HS-27A (cell line): ENCODE measurements at regions not wholly inside any gene's neighbourhood (a gene's known extent, or its start where the extent isn't known, plus 50 kb on each side); places are given as distances from the start of the nearest gene placed in this dataset.
"Not testable (repeated sequence)": the region's sequence is repeated elsewhere in the genome, so short reads cannot be mapped to it uniquely, and the experiment has no call there.

ENCODE experiments used
- DNase-seq: peaks from one replicate; pipeline ENCODE4 v3.0.0-alpha.2; 2012; ENCODE audit warnings: low read depth, missing footprints

DNA sequence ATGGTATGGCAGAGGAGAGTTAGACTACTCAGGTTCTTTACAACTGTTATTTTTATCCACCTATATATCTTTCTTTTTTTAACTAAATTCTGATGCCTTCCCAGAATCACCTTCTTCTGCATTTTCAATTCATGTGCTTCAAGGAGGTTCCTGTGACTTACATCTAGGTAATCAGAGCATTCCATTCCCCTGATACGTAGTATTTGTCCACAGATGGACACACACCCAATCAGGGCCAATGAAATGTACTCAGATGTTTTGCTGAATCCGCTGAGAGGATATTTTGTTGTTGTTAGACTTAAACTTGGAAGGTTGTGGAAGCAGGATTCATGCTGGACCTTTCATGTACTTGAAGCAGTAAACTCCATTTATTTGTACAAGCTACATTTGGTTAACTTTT is 159.4 kb upstream of the FER start:
- DNase-seq: no peak

DNA sequence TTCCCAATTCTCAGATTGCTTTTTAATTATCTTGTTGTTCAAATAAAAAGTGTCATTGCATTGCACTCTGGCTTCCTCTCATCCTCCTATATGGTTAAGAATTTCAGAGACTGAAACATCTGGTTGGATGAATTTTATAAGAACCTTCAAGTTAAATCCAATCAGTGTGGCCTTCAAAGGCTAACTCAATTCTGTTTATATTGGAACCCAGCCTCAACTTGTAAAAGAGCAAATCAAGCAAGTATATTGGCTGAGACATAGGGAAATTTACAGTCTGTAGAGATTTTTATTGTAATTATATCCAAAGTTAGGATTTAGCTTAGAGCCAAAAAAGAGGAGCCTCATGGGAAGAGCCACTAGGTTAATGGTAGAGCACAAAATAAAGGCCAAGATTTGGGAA is 159.9 kb upstream of the FER start:
- no peak for DNase-seq

DNA sequence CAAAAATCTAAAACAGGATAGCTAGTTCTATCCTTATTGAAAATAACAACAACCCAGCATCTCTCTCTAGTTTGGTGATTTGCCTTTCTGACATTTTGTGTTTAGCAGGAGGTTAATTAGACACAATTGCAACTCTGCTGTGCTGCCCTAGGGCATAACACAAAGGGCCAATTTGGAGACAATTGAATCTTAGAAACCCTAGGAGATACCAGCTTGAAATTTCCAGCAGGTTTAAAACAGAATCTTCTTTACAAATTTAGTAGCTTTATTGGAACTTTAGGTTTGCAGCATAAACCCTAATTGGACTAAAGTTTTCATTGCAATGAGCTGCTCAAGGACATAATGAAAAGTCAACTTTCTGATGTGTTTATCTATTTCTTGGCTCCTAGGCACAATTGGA is 166.7 kb upstream of the FER start:
- no peak for DNase-seq

DNA sequence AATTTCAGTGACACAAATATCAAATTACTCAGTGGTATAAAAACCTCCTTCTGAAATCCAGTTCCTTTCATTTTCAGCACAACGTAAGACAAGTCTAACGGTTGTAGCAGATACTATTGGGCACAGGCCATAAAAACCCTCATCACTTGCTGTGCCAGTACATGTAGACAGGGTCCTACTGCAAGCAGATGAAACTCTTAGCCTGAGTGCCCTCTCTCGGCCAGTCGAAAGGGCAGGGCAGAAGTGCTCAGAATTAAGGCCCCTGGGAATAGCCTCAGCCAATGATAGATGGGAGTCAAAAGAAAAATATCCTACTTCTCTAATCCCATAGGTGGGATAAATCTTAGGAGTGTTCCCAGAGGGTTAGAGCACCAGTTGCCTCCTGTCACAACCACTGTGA is 168.5 kb upstream of the FER start:
- no peak for DNase-seq

DNA sequence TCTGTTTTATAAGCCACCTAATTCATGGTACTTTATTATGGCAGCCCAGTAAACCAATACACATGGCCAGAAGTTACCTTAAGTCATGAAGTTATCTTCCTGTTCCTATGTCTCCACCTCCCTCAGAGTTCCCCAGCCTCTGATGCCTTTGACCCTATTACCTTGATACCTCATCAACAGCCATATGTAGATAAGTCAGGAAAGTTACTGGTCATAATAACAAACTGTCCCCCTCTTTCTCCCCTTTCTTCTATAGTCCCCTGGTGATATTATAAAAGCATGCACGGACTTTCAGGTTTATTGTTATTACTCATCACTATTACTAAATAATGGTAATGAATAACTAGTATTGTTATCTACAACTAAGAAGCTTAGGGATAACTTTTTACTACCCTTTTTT is 168.9 kb upstream of the FER start:
- DNase-seq: no peak

DNA sequence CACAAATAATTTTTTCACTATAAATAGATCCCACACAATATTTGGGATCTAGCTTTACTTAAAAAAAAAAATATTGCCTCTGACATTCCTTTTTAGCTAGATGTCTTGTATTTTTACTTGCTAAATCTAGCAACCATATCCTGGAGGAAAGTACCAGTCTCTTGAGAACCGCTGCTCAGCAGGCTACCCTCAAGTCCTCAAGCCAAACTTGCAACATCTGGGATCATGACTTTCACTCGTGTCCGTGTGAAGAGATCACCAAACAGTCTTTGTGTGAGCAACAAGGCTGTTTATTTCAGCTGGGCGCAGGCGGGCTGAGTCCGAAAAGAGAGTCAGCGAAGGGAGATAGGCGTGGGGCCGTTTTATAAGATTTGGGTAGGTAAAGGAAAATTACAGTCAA is 180.3 kb upstream of the FER start:
- no peak for DNase-seq

DNA sequence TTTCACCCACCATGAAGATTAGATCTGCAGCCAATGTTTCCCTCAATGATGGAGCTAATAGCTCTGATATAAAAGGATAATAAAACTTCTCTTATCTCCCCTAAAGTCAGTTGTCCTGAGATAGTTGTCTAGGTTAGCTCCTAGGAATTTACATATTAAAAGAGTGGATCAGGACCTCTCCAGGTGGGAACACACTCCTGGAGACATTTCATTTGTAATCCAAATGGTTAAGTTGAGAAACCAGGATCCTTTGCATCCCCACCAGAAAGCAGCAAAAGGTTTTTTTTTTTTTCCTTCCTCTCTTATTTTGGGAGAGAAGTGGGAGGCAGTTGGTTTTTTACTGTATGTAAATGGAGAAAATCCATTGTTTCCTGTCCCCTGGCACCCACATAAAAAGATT is 182.5 kb upstream of the FBXL17 start:
- no peak for DNase-seq

DNA sequence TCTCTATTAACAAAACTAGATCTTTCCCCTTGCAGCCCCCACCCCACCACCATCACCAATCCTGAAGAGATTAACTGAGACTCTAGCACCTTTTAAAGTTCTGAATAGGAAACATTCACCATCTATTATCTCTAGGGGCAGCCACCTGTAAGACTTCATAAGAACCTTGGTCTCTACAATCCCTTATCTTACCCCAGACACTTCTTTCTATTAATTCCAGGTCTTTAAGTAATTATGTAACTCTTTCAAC is 180.2 kb upstream of the FBXL17 start:
- DNase-seq: no peak

DNA sequence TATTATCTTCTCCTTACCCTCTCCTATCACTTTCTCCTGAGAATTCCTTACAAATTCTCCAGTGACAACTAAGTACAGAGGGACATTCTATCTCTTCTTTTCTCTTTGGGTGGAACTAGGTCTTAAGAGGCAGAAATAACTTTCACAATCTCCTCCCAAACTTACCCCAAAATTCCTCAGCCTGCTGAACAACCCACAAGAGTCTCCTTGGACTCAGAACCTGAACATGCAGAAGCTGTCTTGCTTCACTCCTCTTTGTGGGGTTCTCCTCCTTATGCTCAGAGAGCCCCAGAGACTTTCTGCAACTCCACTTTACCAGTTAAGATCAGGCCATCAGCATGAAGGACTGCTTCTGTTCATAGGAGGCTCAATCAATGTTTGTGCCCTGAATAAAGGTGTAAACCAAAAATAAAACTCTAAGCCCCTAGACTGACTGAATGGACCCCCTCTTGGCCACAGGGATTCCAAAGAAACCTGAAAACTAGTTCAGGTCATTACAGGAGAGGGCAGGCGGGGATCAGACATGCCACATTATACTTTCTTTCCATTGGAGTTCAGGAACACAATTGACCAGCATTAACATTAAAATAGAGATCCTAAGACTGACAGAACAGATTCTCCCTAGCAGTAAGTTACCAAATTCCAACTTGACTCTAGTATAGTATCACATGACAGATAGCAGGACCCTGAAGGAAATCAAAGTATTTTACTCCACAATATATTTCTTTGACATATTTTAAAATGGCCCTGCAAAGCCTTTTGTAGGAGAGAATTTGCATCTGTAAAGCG is 179.7 kb upstream of the FBXL17 start:
- no peak for DNase-seq

DNA sequence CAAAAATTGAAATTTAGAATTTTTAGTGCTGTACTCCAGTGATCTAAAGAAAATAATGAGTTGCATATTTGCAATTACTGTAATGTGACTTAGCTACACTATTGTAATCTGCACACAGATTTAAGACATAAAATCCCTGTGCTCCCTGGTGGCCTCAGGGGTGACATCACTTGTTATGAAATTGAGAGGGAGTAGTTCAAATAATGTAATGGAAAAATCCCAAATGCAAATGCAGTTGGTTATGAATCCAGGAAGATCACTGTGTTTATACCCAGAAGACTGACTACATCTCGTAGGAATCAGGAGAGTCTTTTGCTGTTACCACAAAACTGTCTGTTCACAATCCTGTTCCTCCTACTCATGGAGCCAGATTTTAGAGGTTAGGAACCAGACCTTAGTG is 178.7 kb upstream of the FBXL17 start:
- peak; percentile 17 for DNase-seq

DNA sequence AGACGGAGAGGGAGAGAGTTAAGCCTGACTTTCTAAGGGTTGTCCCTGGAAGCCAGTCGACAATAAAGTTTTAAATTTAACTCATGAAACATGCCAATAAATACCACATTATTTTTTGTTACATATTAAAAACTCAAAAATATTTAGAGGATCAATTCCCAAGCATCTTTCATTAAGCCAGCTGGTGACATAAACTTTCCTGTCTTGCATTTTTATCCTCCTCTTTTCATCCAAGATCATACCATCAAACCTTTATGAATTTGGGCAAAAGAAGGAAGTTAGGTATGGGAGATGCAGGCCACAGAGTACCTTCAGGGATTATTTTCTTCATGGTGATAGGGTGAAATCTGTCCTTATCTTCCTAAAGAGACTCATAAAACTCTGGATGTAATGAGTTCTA is 178.3 kb upstream of the FBXL17 start:
- DNase-seq: no peak

DNA sequence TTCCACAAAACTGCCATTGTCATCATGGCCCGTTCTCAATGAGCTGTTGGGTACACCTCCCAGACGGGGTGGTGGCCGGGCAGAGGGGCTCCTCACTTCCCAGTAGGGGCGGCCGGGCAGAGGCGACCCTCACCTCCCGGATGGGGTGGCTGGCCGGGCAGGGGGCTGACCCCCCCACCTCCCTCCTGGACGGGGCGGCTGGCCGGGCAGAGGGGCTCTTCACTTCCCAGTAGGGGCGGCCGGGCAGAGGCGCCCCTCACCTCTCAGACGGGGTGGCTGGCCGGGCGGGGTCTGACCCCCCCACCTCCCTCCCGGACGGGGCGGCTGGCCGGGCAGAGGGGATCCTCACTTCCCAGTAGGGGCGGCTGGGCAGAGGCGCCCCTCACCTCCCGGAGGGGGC is 176.9 kb upstream of the FBXL17 start:
- DNase-seq: not testable (repeated sequence)

DNA sequence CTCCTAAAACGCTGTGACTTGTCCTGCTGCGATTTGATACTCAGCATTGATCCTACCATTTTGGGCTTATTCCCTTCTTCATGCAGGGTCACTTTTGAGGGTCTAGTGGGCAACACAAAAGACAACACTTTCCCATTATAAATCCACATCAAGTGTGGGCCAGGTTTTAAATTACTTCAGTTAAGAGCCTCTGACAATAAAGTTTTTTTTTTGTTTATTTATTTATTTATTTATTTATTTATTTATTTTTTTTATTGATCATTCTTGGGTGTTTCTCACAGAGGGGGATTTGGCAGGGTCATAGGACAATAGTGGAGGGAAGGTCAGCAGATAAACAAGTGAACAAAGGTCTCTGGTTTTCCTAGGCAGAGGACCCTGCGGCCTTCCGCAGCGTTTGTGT is 176.2 kb upstream of the FBXL17 start:
- DNase-seq: not testable (repeated sequence)

DNA sequence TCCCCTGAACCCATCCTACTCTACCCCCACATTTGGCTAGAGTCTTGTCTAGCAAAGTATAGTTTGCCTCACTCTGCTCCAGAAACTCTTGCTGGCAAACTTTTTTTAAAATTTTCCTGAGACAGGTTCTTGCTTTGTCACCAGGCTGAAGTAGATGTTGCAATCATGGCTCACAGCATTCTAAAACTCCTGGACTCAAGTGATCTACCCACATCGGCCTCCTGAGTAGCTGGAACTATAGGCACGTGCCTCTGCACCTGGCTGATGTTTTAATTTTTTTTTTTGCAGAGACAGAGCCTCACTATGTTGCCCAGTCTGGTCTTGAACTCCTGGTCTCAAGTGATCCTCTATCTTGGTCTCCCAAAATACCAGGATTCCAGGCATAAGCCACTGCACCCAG is 175.8 kb upstream of the FBXL17 start:
- DNase-seq: no peak

DNA sequence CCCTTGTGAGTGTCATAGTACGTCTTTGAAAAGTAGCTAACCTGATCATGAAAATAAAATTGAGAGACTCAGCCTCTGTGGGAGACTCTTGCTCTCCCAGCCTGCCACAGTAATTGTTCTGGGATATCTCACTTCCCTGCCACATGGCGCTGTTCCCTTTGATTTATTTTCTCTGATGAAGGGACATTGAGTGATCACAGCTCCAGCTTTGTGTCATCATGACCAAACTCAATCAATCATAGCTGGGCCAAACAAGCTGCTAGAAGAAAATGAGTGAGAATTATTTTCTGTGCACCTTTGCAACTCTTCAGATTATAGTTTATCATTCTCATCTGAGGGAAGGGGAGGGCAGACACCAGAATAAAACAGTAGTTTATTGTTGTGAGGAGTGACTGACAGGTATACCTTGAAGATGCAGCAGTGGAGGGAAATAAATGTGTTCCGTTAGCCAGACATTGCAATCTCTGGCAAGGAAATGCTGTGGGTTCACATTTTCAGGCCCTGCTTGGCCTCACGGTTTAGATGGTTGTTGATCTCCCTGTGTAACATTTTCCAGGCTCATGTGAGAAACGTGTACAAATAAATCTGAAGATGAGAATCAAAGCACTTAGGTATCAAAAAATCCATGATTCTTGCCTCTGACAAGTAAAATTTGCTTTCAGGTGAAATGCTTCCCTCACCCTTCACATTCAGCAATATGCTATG is 174.7 kb upstream of the FBXL17 start:
- no peak for DNase-seq

DNA sequence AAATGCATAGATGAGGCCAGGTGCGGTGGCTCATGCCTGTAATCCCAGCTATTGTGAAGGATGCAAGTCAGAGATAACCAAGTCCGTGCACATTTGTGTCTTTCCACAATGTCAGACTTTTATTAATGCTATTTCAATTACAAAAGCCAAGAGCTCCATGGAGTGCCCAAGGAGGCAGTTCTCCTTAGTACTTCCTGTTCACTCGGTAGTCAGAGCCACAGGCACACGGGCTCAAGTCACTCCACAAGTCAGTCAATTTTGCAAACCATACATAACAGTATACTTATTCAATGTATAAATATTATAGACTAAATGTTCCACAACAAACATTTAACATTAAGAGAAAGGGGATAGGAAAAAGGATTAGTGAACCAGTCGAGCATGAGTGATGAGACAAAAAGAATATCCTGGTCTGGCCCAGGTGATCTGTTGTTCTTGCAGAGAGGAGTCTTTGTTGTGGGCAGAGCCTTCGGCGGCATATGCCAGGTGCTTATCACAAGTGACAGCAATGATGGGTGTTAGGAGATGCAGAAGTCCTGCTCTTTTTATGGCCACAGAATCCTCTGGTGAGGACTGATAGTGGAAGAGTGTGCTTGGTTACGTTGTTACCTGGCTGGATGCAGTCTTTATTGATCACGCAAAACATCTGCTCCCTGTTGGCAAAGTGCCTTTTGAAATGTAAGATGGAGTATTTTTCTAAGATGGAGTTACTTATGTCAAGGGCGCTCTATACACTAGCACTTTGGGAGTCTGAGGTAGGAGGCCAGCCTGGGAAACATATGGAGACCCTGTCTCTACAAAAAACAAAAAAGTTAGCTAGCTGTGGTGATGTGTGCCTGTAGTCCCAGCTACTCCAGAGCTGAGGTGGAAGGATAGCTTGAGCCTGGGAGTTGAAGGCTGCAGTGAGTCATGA is 167.0 kb upstream of the FBXL17 start:
- no peak for DNase-seq

DNA sequence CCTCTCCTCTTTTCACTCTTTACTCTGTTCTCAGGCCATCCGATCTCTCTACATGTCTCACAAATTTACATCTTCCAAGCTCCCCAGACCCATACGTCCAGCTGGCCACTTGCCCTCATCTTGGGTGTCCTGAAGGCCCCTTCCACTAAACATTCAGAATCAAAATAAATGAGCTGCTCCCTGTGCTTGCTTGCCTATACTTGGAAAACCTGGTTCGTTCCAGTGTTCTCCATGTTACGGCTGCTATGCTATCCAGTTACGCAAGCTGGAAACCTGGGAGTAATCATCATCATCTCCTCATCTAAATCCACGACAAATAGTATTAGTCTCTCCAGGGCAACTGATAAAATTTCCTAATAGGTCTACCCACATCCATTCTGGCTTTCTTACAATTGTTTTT is 165.0 kb upstream of the FBXL17 start:
- DNase-seq: no peak

DNA sequence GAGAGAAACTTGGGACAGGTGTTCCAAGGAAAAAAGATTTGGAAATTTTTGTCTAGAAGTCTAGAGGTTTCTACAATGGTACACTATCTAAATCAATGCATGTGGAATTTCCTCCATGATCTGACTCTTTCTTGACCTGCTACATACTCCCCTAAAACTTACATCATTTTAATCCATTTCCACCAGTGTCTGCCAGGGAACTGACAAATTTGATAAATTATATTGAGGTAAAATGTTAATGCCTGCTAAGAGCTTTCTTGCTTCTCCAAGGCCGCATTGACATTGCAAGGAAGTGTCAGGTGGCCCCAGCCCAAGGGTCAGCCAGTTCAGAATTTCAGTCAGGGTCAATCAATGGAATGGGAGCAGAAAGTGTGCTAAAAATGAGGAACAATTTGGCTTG is 163.4 kb upstream of the FBXL17 start:
- no peak for DNase-seq

DNA sequence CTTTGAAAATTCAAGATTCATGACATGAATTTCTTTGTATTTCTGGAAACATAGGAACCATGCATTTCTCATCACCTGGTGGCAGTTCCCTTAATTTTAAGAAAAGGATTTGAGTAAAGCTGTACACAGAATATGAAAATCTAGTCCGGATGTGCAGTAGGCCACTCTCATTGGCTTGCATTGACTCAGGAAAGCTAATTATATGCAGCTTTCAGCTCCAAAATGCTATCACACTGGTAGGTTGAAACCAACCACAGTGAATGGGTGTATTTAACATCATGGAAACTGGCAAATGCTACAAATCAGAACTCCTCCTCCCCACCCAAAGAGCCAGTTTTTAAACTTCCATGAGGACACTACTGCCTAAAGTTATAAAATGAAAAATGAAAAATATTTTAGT is 161.6 kb upstream of the FBXL17 start:
- DNase-seq: no peak

DNA sequence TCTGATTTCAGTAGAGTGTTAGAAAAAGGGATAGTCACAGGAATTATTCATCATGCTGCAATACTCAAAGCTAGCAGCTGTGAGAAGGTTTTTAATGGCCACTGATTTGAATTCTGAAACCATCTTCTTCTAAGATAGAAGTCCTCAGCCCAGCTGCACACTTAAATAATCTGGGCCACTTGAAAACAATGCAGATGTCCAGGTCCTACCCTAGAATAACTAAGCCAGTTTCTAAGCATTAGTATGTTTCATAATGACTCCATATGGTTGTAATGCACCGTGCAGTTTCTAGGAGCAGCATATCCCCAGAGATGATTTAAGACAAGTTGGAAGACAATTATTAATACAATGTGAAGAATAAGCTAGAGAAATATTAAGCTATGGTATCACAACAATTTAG is 159.9 kb upstream of the FBXL17 start:
- DNase-seq: no peak

DNA sequence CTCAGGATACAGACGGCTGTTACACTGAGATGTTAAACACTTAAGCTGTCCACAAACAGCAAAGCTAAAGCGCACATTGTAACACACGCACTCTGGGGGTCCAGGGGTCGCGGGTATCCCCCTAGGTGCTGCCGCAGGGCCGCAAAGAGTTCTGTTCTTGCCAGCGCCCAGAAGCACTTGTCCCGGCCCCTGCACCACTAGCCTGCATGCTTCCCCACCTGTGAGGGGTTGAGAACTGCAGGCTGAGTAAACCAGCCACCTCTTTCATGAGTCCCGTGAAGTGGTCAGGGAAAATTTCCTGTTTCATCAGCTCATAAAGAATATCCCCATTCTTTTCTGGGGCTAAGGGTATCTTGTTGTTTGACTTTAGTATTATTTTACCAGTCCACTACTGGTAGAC is 154.4 kb upstream of the FBXL17 start:
- DNase-seq: no peak

DNA sequence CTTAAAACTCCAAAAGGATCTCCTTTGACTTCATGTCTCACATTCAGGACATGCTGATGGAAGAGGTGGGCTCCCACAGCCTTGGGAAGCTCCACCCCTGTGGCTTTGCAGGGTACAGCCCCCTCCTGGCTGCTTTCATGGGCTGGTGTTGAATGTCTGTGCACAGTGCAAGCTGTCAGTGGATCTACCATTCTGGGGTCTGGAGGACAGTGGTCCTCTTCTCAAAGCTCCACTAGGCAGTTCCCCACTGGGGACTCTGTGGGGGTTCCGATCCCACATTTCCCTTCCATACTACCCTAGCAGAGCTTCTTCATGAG is 150.2 kb upstream of the FBXL17 start:
- DNase-seq: not testable (repeated sequence)

DNA sequence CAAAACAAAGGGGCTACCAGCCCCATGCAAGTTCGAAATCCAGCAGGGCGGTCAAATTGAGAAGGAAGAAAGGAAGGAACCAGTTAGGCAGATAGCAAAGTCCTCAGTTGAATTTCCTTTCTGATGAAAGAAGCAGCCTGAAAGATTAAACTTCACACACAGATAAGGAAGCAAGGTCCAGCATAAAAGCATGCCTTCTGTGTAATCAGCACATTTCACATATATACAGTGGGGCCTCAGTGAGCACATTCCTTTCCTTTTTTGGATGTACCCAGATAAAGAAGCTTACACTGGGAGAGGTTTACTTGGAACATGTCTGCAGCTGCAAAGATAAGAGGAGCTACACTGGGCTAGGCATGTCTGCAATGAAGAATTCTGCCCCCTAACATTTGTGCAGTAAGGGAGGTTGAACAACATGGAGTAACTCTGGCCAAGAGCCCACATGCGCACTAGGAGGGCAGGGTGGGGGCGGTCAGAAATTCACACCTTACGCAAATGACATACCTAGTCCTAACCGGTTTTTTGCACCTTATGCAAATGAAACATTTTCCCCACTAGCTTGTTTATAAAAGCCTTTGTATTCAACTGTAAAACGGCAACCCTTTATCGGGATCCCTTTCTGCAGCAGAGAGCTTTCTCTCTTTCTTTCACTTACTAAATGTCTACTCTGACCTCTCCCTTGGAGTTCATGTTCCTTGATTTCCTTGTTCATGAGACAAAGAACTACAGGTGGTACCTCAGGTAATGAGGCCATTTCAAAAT is 149.7 kb upstream of the FBXL17 start:
- DNase-seq: no peak
